GM10248 (cell line): ENCODE measurements at regions not wholly inside any gene's neighbourhood (a gene's known extent, or its start where the extent isn't known, plus 50 kb on each side); places are given as distances from the start of the nearest gene placed in this dataset.

ENCODE experiments used
- CTCF ChIA-PET: fragments of 300-600 bp; sonication (Branson Sonifier 250); formaldehyde crosslinking; extraction: SDS; loops from one replicate; lab custom pipeline; 2021; ENCODE audit warnings: antibody characterized with exemption; lab: Yijun Ruan, JAX
- POLR2A ChIA-PET: fragments of 350-650 bp; sonication (Branson Sonifier 250); formaldehyde crosslinking; extraction: SDS; loops from one replicate; lab custom pipeline; 2020; ENCODE audit warnings: antibody characterized with exemption; lab: Yijun Ruan, JAX
- DNase-seq: peaks from one replicate; pipeline ENCODE4 v3.0.0; 2012; ENCODE audit errors: extremely low spot score
- TF ChIP-seq, protein P1 (sequence below): IDR thresholded peaks from 2 replicates; pipeline ENCODE4 v1.5.1; 2012; ENCODE audit warnings: mild to moderate bottlenecking, low read depth; ENCODE audit errors: extremely low read depth, missing control alignments, control extremely low read depth

DNA sequence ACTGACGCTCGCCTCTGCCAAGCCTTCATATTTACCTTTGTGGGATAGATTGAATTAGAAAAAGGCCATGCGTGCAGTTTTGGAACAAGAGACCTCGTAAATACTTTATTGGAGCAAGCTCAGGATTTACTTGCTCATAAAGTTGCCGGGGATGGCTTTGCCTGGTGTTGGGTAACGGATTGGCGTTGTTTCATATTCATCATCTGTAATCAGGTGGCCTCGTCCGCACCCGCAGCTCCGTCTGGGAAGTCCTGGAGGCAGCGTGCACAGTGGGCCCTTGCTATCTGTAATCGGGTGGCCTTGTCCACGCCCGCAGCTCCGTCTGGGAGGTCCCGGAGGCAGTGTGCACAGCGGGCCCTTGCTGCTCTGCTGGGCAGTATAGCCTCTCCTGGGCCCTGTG, 1209.3 kb downstream of the BRD1 start:
- no peak for DNase-seq
- TF ChIP-seq, protein P1, sequence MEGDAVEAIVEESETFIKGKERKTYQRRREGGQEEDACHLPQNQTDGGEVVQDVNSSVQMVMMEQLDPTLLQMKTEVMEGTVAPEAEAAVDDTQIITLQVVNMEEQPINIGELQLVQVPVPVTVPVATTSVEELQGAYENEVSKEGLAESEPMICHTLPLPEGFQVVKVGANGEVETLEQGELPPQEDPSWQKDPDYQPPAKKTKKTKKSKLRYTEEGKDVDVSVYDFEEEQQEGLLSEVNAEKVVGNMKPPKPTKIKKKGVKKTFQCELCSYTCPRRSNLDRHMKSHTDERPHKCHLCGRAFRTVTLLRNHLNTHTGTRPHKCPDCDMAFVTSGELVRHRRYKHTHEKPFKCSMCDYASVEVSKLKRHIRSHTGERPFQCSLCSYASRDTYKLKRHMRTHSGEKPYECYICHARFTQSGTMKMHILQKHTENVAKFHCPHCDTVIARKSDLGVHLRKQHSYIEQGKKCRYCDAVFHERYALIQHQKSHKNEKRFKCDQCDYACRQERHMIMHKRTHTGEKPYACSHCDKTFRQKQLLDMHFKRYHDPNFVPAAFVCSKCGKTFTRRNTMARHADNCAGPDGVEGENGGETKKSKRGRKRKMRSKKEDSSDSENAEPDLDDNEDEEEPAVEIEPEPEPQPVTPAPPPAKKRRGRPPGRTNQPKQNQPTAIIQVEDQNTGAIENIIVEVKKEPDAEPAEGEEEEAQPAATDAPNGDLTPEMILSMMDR = no peak
- ChIA-PET CTCF (no interaction called here), POLR2A (no interaction called here)

DNA sequence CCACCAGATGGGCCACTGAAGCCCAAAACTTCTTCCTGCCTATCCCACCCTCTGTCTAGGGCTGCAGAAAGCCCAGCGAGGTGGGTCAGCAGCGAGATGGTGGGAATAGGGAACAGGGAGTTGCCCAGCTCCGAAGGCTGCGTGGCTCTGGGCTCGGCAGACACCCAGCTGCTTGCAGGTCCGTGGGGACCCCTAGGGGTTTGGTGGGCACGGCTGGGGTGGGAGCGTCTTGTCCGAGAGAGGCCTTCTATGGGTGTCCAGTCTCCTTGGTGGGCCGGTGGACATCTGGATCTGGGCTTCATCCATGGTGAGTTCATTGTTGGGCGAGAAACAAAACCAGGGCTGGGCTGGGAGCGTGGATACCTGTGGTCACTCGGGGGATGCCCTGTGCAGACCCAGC, 1211.0 kb downstream of the BRD1 start:
- POLR2A ChIA-PET = no interaction called here
- no peak for DNase-seq
- TF ChIP-seq, protein P1 = no peak
- CTCF ChIA-PET = no interaction called here

DNA sequence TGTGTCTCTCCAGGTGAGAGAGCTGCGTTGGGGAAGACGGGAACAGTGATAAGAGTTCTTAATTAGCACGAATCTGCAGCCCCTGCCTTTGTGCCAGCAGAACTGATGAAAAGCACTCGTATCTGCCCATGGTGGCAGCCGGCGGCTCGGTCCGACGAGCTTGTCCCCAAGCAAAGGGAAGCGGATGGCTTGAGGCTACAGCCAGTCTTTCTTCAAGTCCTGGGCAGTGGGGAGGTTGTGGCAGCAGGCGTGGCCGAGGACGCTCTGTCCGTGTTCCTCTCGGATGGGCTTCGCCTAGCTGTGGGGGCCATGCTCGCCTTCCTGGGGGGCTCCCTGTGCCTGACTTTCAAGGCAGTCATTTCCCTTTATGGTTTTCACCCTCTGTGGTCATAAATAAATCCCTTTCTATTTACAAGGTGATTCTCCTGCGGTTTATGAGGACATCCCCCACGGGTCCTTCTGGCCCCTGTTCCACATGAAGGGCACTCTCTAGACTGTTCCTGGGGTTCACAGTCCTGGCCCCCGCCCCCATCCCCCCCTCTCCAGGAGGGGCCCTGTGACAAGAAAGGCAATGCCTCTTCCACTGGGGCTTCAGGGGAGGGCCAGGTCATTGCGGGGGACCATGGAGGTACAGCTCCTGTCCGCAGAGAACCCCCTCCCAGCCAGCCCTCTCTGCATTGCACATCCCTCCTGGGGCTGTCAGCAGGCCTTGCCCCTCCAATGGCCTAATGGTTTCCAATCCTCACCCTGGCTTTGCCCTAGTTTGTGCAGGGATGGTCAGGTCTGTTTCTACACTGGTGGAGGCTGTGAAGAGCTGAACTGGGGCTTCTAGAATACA, 1212.3 kb downstream of the BRD1 start:
- ChIA-PET CTCF (no interaction called here), POLR2A (no interaction called here)

DNA sequence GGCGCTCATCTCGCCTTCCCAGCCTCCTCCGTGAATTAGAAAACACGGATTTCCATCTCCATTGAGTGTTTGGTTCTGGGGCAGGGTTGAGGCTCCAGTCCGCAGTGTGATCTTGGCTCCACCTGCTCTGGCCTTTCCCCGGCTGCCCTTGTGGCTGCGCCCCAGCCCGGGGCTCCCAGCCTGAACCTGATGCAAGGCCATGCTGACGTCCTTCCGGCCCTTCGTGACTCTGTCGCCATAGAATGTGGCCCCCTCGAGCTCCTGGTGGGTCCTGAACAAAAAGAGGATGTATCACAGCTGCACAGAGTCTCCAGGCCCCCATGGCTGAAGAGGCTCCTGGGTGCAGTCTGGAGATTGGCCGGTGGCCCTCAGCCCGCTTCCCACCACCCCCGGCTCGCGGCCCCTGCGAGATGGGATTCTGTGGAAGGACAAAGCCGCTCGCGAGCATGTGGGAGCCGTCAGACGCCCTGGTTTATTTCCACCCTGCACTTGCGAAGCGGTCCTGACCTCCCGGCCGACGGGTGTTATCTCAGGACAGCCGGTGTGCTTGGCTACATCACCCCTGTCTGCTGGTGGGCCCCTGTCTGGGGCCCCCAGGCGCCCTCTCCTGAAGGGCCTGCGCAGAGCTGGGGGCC, 1214.0 kb downstream of the BRD1 start:
- TF ChIP-seq, protein P1 = no peak
- DNase-seq = no peak
- ChIA-PET POLR2A (no interaction called here), CTCF (no interaction called here)

More for the DNA sequence above, 1212.3 kb downstream of the BRD1 start:
- TF ChIP-seq, protein P1 = no peak
- no peak for DNase-seq

DNA sequence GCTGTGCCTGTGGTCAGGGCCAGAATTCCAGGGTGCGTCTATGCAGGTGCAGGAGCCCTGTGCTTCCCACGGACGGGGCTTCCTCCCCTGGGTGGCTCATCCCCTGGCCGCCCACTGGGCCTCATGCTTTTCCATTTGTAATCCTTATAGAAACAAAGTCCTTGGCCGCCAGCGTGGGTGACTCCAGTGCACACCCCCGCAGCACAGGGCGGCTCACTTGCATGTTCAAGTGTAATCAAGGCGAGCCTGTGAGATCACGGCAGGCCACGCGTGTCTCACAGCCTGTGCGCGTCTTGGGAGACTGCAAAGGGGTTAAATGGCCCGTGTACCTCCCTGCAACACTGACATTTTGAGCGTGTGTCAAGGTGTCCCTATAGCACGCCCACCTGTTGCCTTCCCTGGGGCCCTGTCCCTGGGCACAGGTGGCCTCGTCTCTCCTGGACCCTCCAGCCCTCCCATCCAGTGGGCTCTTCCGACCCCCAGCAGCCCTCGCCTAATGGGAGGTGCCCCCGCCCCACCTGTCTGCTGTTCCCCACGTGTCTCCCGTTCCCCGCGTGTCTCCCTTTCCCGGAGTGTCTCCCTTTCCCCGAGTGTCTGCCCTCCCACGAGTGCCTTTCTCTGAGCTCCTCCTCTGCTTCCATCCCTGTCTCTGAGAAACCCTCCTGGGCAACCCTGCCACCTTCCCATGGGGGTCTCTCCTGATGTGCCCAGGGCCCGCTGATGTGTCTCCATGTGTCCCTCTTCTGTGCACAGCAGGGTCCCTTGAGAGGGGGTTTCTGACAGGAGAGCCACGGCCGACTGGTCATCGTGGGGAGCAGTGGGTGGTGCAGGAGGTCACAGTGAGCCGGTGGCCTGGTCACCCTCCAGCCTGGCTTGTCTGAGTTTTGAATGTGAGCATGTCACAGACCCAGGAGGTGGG, 1215.3 kb downstream of the BRD1 start:
- no peak for DNase-seq
- ChIA-PET CTCF (no interaction called here), POLR2A (no interaction called here)
- TF ChIP-seq, protein P1 = no peak

DNA sequence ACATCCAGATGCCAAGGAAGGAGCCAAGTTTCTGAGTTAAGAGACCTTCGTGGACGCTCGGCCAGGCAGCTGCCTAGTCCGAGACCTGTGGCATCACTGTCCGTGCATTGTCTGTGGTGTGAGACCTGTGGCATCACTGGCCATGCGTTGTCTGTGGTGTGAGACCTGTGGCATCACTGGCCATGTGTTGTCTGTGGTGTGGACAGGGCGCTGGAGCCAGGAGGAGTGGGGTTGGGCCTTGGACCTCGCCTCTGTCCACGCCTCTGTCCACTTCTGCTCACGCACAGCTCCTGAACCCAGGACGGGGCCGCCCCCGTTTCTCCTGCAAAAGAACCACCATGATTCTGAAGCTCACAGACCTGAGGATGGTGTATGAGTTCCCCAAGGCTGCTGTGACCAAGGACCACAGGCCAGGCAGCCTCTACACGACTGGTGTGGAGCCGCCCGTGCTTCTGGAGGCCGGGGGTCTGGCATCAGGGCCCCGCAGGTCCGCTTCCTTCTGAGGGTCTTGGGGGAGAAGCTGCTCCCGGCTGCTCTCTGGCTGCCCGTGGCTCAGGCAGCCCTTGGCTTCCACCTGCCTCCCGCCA, 1218.3 kb downstream of the BRD1 start:
- ChIA-PET POLR2A (no interaction called here), CTCF (no interaction called here)
- TF ChIP-seq, protein P1 = no peak
- DNase-seq = no peak
